GM12865 (cell line): ENCODE measurements at regions not wholly inside any gene's neighbourhood (a gene's known extent, or its start where the extent isn't known, plus 50 kb on each side); places are given as distances from the start of the nearest gene placed in this dataset.
"Not testable (repeated sequence)": the region's sequence is repeated elsewhere in the genome, so short reads cannot be mapped to it uniquely, and the experiment has no call there.

Source experiments
- DNase-seq: peaks from one replicate; pipeline ENCODE4 v3.0.0; 2010; ENCODE audit warnings: low read depth
- H3K4me3 ChIP-seq: 2 replicates; pipeline ENCODE4 v1.5.1; 2011; ENCODE audit warnings: mild to moderate bottlenecking, low read depth, low read length, control low read depth
- TF ChIP-seq, protein P1 (sequence below): IDR thresholded peaks from 2 replicates; pipeline ENCODE4 v1.5.1; 2011; ENCODE audit warnings: low read length, control low read depth, low read depth, inconsistent platforms; ENCODE audit not compliant: insufficient read depth; ENCODE audit errors: missing control alignments

DNA sequence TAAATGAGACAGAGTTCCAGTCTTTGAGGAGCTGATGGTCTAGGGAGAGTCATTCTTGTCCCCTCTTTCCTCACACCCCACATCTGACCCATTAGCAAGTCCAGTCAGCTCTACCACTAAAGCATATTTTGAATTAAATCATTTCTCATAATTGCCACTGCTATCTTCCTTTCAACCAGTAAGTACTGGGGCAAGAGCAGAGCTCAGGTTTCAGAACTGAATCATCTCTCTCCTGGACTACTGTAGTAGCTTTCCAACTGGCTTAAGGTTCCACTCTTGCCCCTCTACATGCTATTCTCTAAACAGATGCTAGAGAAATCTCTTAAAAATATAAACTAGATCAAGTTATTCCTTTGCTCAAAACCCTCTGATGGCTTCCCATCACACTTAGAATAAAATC lies 218.3 kb downstream of the TTC6 start:
- H3K4me3 ChIP-seq, result no peak overlapping the region
- TF ChIP-seq, protein P1, sequence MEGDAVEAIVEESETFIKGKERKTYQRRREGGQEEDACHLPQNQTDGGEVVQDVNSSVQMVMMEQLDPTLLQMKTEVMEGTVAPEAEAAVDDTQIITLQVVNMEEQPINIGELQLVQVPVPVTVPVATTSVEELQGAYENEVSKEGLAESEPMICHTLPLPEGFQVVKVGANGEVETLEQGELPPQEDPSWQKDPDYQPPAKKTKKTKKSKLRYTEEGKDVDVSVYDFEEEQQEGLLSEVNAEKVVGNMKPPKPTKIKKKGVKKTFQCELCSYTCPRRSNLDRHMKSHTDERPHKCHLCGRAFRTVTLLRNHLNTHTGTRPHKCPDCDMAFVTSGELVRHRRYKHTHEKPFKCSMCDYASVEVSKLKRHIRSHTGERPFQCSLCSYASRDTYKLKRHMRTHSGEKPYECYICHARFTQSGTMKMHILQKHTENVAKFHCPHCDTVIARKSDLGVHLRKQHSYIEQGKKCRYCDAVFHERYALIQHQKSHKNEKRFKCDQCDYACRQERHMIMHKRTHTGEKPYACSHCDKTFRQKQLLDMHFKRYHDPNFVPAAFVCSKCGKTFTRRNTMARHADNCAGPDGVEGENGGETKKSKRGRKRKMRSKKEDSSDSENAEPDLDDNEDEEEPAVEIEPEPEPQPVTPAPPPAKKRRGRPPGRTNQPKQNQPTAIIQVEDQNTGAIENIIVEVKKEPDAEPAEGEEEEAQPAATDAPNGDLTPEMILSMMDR, result no peak
- DNase-seq, result no peak

DNA sequence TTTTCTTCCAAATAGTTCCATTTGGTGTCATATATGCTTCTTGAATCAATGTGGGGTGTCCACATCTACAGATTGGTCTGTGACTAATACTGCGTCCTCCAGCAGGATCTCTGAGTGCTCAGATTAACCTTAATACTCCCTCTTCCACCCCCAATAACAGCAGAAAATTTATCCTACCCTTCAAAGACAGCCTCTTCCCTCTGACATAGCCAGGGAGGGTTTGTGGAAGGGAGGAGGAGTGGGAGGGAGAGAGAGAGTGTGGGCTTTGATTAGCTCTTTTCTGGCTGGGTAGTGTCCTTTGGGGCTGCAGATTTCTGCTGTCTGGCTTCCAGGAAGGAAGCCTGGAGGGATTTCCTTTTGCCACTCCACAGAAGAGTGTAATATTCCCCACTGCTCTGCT lies 220.7 kb downstream of the TTC6 start:
- TF ChIP-seq, protein P1, result no peak
- DNase-seq, result no peak
- H3K4me3 ChIP-seq, result no peak overlapping the region

DNA sequence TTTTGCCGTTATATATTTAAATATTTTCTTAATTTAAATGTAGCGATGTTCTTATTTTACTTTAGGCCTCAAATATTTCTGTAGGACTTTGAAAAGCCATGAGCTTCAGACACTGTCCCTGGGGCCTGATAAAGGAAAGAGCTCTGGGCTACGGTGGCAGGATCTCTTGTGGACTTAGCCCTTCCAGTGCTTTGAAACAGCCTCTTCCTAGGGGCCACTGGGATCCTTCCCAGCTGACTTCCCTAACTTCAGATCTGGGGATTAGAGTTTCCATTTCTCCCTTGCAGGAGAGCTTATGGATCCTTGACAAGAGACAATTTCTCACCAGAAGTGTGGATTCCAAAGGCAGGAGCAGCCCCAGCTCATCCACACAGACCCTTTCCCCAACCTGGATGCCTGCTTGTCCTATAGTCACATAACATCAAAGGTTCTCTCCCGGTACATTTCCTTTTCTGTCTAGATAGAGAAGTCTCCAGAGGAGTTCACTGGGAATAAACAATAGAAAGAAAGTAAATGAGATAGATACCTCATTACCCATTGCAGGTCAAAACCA lies 221.4 kb downstream of the TTC6 start:
- no peak overlapping the region for H3K4me3 ChIP-seq
- no peak for DNase-seq
- TF ChIP-seq, protein P1, result no peak

DNA sequence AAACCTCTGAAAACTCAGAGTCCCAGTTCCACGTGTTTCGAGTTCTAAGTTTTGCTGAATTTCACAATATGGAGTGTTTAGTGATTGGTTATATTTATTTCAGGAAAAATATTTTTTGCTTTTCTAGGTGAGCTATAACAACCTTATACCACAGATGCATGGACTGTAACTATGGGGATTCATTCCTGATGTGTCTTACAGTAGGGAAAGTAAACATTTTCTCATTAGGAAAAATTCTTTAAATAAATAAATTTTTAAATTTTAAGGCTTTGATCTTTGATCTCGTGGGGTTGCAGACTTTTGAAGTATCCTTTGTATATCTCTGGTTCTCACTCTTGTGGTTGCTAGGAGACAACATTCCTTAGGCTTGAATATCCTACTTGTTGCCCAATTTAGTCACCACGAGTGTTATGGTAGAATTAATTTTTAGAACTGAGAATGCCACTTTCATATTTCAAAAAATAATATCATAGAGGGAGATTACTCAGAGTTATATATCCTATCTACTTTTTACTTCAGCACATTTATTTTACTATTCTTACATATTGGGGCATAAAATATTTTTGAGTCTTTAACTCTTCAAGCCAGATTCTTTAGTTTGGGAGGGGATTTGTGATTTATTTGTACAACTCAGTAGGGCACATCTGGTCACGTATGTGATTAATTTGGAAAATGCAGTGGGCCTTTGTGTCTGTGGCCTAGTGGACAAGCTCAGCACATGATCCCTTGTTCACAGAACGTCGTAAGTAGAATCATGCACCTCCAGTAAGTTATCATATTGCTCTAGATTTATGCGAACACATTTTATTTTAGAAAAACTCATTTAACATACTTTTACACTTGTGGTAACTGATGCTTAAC lies 224.0 kb downstream of the TTC6 start:
- H3K4me3 ChIP-seq, result no peak overlapping the region
- DNase-seq, result no peak
- TF ChIP-seq, protein P1, result no peak

DNA sequence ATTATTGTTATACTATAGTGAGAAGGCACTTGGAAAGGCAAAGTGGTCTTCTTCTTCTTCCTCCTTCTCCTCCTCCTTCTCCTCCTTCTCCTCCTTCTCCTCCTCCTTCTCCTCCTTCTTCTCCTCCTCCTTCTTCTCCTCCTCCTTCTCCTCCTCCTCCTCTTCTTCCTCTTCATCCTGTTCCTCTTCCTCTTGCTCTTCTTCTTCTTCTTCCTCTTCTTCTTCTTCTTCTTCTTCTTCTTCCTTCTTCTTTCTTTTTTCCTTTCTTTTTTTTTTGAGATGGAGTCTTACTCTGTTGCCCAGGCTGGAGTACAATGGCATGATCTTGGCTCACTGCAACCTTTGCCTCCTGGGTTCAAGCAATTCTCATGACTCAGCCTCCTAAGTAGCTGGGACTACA lies 225.4 kb downstream of the TTC6 start:
- not testable (repeated sequence) for H3K4me3 ChIP-seq, DNase-seq

DNA sequence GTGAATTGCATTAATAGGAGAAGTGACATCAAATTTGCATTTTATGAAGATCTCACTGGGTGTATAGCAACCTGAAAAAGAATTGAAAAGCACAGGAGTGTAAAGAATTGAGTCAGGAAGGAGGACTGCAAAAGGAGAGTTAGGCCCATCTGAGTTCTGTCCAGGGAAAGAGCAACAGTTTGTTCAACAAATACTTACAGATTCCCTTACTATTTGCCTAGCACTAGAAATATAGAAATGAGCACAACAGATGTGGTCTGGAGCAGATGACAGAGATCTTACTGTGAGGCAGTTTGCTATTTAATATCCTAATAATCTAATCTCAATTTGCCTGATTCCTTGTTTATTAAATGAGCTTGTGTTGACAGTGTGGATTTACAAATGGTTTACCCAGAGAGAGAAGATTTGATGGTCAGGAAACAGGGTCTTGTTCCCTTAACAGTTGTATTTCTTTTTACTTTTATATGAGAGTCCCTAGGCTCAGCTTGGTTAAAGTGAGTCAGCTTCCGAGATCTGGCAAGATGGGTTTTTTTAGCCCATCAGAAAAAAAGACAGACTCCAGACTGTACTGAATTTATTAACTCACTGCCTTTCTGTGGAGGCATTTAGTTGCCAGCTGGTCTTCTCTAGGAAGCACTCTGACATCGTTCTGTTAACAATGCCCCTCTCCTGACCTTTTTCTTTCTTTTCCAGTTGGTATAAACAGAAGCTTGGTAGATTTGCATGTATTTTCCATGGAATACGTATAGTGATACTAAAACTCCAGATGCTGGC lies 229.7 kb downstream of the TTC6 start:
- no peak for DNase-seq

DNA sequence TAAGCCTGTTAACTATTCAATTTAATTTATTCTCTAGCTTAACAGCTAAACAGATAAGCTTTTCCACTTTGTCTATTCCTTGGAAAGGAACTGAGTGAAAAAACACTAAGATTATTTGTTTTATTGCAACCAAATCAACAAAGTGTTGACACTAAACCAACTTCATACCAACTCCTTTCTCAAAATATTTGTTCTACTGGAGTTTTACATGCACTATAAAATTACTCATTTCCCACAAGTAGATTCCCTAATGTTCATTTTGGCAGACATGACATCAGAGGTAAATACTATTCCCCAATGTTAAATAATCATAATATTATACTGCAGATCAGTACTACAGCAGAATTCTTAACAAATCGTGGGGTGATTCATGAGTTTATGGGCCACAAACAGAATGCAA lies 231.4 kb downstream of the TTC6 start:
- TF ChIP-seq, protein P1, result no peak
- no peak for DNase-seq
- no peak overlapping the region for H3K4me3 ChIP-seq

More for the DNA sequence above, 229.7 kb downstream of the TTC6 start:
- TF ChIP-seq, protein P1, result no peak
- no peak overlapping the region for H3K4me3 ChIP-seq
